Brain microvascular endothelial cell (primary cell): ENCODE measurements at regions not wholly inside any gene's neighbourhood (a gene's known extent, or its start where the extent isn't known, plus 50 kb on each side); places are given as distances from the start of the nearest gene placed in this dataset.

Experiments
- DNase-seq: peaks from one replicate; pipeline ENCODE4 v3.0.0-alpha.2; 2020
- H3K27ac ChIP-seq: fragments of 250-450 bp; sonication (Bioruptor Pico); 2 replicates; pipeline ENCODE4 v1.5.1; 2020; ENCODE audit warnings: mild to moderate bottlenecking, moderate library complexity
- H3K27me3 ChIP-seq: fragments of 250-450 bp; sonication (Bioruptor Pico); replicated peaks from 2 replicates; pipeline ENCODE4 v1.5.1; 2020; ENCODE audit warnings: mild to moderate bottlenecking
- H3K36me3 ChIP-seq: fragments of 250-450 bp; sonication (Bioruptor Pico); replicated peaks from 2 replicates; pipeline ENCODE4 v1.5.1; 2020; ENCODE audit warnings: mild to moderate bottlenecking
- H3K4me3 ChIP-seq: 2 replicates; pipeline ENCODE4 v1.5.1; 2011; ENCODE audit warnings: low read depth, mild to moderate bottlenecking, control low read depth, low read length, moderate library complexity
- CTCF ChIP-seq: IDR thresholded peaks from 2 replicates; pipeline ENCODE4 v1.5.1; 2011; ENCODE audit warnings: low read depth, mild to moderate bottlenecking, moderate library complexity, low read length, control low read depth, inconsistent platforms; ENCODE audit errors: missing control alignments
- in situ Hi-C: cut with HindIII; loops from 2 replicates; pipeline ENCODE4 v1.10.0; 2017; ENCODE audit warnings: low sequenced_read_pairs, low pct_ligation_motif_present

GRCh38 chr2:168312036-168312822 is 64.8 kb upstream of the STK39 start:
- DNase-seq, result no peak
- TF ChIP-seq CTCF, result no peak
- H3K27ac ChIP-seq, result no peak overlapping the region
- no peaks in the 10 kb centered on the region for H3K27me3 ChIP-seq
- H3K36me3 ChIP-seq, result no peaks in the 10 kb centered on the region
- no peak overlapping the region for H3K4me3 ChIP-seq
- in situ Hi-C loops, result no loop called here

- DNase-seq, result no peak
- Histone ChIP-seq H3K27ac (no peak overlapping the region), H3K4me3 (no peak overlapping the region), H3K36me3 (no peaks in the 10 kb centered on the region), H3K27me3 (no peaks in the 10 kb centered on the region)
- TF ChIP-seq CTCF, result no peak
- in situ Hi-C loops, result no loop called here
These were observed 66.8 kb upstream of the STK39 start for GRCh38 chr2:168314236-168314635.

GRCh38 chr2:168315331-168316072 is 68.1 kb upstream of the STK39 start:
- no peak for DNase-seq
- TF ChIP-seq CTCF, result no peak
- no peak overlapping the region for H3K4me3 ChIP-seq
- in situ Hi-C loops, result no loop called here
- H3K27ac ChIP-seq, result no peak overlapping the region
- no peaks in the 10 kb centered on the region for H3K27me3 ChIP-seq
- H3K36me3 ChIP-seq, result no peaks in the 10 kb centered on the region

GRCh38 chr2:168316073-168316440 is 68.7 kb upstream of the STK39 start:
- DNase-seq, result peak; percentile 10
- TF ChIP-seq CTCF, result no peak
- in situ Hi-C loops, result no loop called here
- H3K27ac ChIP-seq, result no peak overlapping the region
- no peaks in the 10 kb centered on the region for H3K27me3 ChIP-seq
- no peaks in the 10 kb centered on the region for H3K36me3 ChIP-seq
- no peak overlapping the region for H3K4me3 ChIP-seq

- Histone ChIP-seq H3K27ac (no peak overlapping the region), H3K36me3 (no peaks in the 10 kb centered on the region), H3K27me3 (no peaks in the 10 kb centered on the region), H3K4me3 (no peak overlapping the region)
- TF ChIP-seq CTCF, result no peak
- DNase-seq, result no peak
- in situ Hi-C loops, result no loop called here
These were observed 69.9 kb upstream of the STK39 start for GRCh38 chr2:168317282-168317681.
